Neuronal stem cell (in vitro differentiated cells): ENCODE measurements at regions not wholly inside any gene's neighbourhood (a gene's known extent, or its start where the extent isn't known, plus 50 kb on each side); places are given as distances from the start of the nearest gene placed in this dataset.

ENCODE experiments used
- DNase-seq: peaks from one replicate; pipeline ENCODE4 v3.0.0-alpha.2; 2013; ENCODE audit warnings: low spot score
- H2AFZ ChIP-seq: one replicate; pipeline ENCODE4 v1.6.1; 2013; ENCODE audit warnings: mild to moderate bottlenecking, low read length, inconsistent platforms
- H2AK5ac ChIP-seq: 2 replicates; pipeline ENCODE4 v1.6.1; 2013; ENCODE audit warnings: low read depth, mild to moderate bottlenecking, inconsistent platforms, low read length, moderate library complexity, mixed read lengths
- H2BK120ac ChIP-seq: 2 replicates; pipeline ENCODE4 v1.6.1; 2013; ENCODE audit warnings: low read depth, mild to moderate bottlenecking, inconsistent platforms, low read length, moderate library complexity, mixed read lengths
- H2BK12ac ChIP-seq: one replicate; pipeline ENCODE4 v1.6.1; 2013; ENCODE audit warnings: low read length, inconsistent platforms
- H2BK15ac ChIP-seq: 2 replicates; pipeline ENCODE4 v1.6.1; 2013; ENCODE audit warnings: mild to moderate bottlenecking, low read length, inconsistent platforms, mixed read lengths
- H2BK5ac ChIP-seq: one replicate; pipeline ENCODE4 v1.6.1; 2013; ENCODE audit warnings: inconsistent platforms, mild to moderate bottlenecking, low read length, moderate library complexity
- H3K14ac ChIP-seq: one replicate; pipeline ENCODE4 v1.6.1; 2013; ENCODE audit warnings: low read length, inconsistent platforms
- H3K18ac ChIP-seq: 2 replicates; pipeline ENCODE4 v1.6.1; 2013; ENCODE audit warnings: low read length, inconsistent platforms
- H3K23ac ChIP-seq: 2 replicates; pipeline ENCODE4 v1.6.1; 2013; ENCODE audit warnings: low read depth, mild to moderate bottlenecking, mixed read lengths, low read length, inconsistent platforms; ENCODE audit not compliant: poor library complexity
- H3K27ac ChIP-seq: replicated peaks from 3 replicates; pipeline ENCODE4 v1.5.1; 2013; ENCODE audit warnings: low read length, inconsistent platforms
- H3K27me3 ChIP-seq, 3 experiments: 2 replicates each; pipeline ENCODE4 v1.6.1; 2013; ENCODE audit warnings: low read length in 3 of 3, mild to moderate bottlenecking in 2 of 3, inconsistent platforms in 1 of 3, low read depth in 1 of 3, mixed read lengths in 1 of 3, moderate library complexity in 1 of 3; ENCODE audit not compliant: control insufficient read depth in 3 of 3, insufficient read depth in 3 of 3
- H3K36me3 ChIP-seq, 2 donors: replicated peaks in 1 of 2; 2 replicates each; pipeline ENCODE4 v1.6.1; 2013; ENCODE audit warnings: low read length in 2 of 2; ENCODE audit not compliant: control insufficient read depth in 2 of 2, insufficient read depth in 2 of 2
- H3K4ac ChIP-seq: 2 replicates; pipeline ENCODE4 v1.6.1; 2013; ENCODE audit warnings: inconsistent platforms, mild to moderate bottlenecking, low read length, moderate library complexity
- H3K4me1 ChIP-seq, 2 donors: 1 replicate in 1 of 2; 2 replicates in 1 of 2; pipeline ENCODE4 v1.6.1; 2013; ENCODE audit warnings: low read length in 2 of 2, low read depth in 1 of 2; ENCODE audit not compliant: control insufficient read depth in 2 of 2, insufficient read depth in 1 of 2
- H3K4me2 ChIP-seq: one replicate; pipeline ENCODE4 v1.6.1; 2013; ENCODE audit warnings: mild to moderate bottlenecking, low read length, inconsistent platforms; ENCODE audit not compliant: insufficient read depth, poor library complexity, severe bottlenecking
- H3K4me3 ChIP-seq, 2 donors: 2 replicates each; pipeline ENCODE4 v1.5.1; 2013; ENCODE audit warnings: low read length in 2 of 2, mild to moderate bottlenecking in 2 of 2, inconsistent platforms in 1 of 2, moderate library complexity in 1 of 2
- H3K79me1 ChIP-seq: one replicate; pipeline ENCODE4 v1.6.1; 2013; ENCODE audit warnings: low read depth, mild to moderate bottlenecking, inconsistent platforms, low read length, moderate library complexity
- H3K9ac ChIP-seq: one replicate; pipeline ENCODE4 v1.6.1; 2013; ENCODE audit warnings: mild to moderate bottlenecking, low read depth, low read length, inconsistent platforms; ENCODE audit not compliant: poor library complexity
- H3K9me3 ChIP-seq, 2 donors: replicated peaks in 1 of 2; 2 replicates each; pipeline versions ENCODE3 to v1.6.1; 2013; ENCODE audit warnings: low read length in 2 of 2, mild to moderate bottlenecking in 2 of 2, inconsistent platforms in 1 of 2, low read depth in 1 of 2, mixed read lengths in 1 of 2, moderate library complexity in 1 of 2; ENCODE audit not compliant: control insufficient read depth in 2 of 2, insufficient read depth in 1 of 2
- H4K8ac ChIP-seq: one replicate; pipeline ENCODE4 v1.6.1; 2013; ENCODE audit warnings: low read depth, mild to moderate bottlenecking, inconsistent platforms, low read length, moderate library complexity
- H4K91ac ChIP-seq: one replicate; pipeline ENCODE4 v1.6.1; 2013; ENCODE audit warnings: low read length, low read depth, mild to moderate bottlenecking, inconsistent platforms; ENCODE audit not compliant: poor library complexity
- WGBS, 2 donors: extraction: QIAGEN DNeasy Blood & Tissue Kit; methylation state at CpG; one replicate each; pipeline ENCODE4 v1.1.7; 2013; ENCODE audit warnings: missing lambda C conversion rate in 2 of 2, mixed read lengths in 1 of 2; ENCODE audit not compliant: insufficient read length in 2 of 2, insufficient replicate concordance in 1 of 2; ENCODE audit errors: extremely low coverage in 2 of 2; 5-methylcytosine and 5-hydroxymethylcytosine counted together

- Histone ChIP-seq H3K14ac (no peak overlapping the region), H2BK5ac (no peak overlapping the region), H2BK120ac (no peak overlapping the region)
Measured at GRCh38 chr18:68186039-68186438, 528.9 kb downstream of the TMX3 start.

DNA sequence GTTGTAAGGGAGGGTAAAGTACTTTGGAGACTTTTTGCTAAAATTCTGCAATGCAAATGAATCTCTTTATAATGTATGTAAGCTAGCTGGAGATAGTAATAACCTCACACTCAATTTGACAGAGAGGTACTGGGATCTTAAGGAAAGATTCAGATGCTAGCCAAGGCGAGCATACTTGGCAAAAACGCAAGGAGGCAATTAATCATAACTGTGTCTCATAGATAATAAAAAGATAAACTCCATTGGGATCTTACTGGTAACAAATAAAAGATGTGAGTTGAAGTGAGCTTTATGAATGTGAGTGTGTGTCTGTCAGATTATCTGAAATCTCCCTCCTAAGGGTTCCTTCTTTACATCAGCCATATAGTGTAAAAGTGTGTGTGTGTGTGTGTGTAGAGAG lies 533.0 kb downstream of the TMX3 start:
- Histone ChIP-seq H3K4me3 (no peak overlapping the region), H4K8ac (no peak overlapping the region), H3K36me3 (no peaks in the 10 kb centered on the region), H3K27me3 (no peaks in the 10 kb centered on the region), H2AK5ac (no peak overlapping the region), H3K4me1 (no peaks in the 10 kb centered on the region), H2AFZ (no peak overlapping the region), H3K9me3 (no peaks in the 10 kb centered on the region), H3K23ac (no peak overlapping the region), H4K91ac (no peak overlapping the region), H2BK5ac (no peak overlapping the region), H3K18ac (no peak overlapping the region), H3K14ac (no peak overlapping the region), H2BK15ac (no peak overlapping the region), H2BK120ac (no peak overlapping the region), H2BK12ac (no peak overlapping the region), H3K27ac (no peak overlapping the region), H3K4me2 (no peak overlapping the region), H3K9ac (no peak overlapping the region), H3K79me1 (no peaks in the 10 kb centered on the region), H3K4ac (no peak overlapping the region)
- no peak for DNase-seq
- no CpG with 5 or more reads among the region's 2 CpGs for WGBS, 2 donors

More at GRCh38 chr18:68186039-68186438, 528.9 kb downstream of the TMX3 start:
- H3K27me3 ChIP-seq: no peaks in the 10 kb centered on the region
- no peak overlapping the region for H4K91ac ChIP-seq
- no peaks in the 10 kb centered on the region for H3K9me3 ChIP-seq
- H3K36me3 ChIP-seq: no peaks in the 10 kb centered on the region
- H3K4me2 ChIP-seq: no peak overlapping the region
- no peak overlapping the region for H3K18ac ChIP-seq
- no CpG with 5 or more reads among the region's 5 CpGs for WGBS, 2 donors
- no peak overlapping the region for H2AK5ac ChIP-seq
- no peak overlapping the region for H2BK15ac ChIP-seq
- no peak overlapping the region for H2BK12ac ChIP-seq
- H3K23ac ChIP-seq: no peak overlapping the region
- no peak overlapping the region for H2AFZ ChIP-seq
- no peak overlapping the region for H3K4me3 ChIP-seq
- H3K4ac ChIP-seq: no peak overlapping the region
- no peaks in the 10 kb centered on the region for H3K4me1 ChIP-seq
- H4K8ac ChIP-seq: no peak overlapping the region
- DNase-seq: no peak
- no peak overlapping the region for H3K9ac ChIP-seq
- no peaks in the 10 kb centered on the region for H3K79me1 ChIP-seq
- no peak overlapping the region for H3K27ac ChIP-seq

DNA sequence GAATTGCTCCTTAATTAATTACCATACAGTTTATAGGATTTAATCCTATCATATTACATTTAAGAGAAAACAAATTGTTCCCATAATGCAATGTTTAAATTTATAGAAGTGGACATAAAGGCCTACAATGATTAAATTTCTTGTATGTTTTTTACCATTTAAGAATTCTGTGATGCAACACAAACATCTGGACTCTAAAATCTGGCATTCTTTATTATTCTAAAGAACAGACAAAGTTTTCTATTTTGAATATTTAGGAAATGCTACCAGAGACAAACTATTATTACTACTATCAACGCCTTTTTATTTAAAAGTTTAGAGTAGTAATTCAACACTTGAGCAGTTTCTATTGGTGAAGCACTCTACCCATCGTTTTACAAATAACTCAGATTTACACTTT lies 535.1 kb downstream of the TMX3 start:
- Histone ChIP-seq H3K27me3 (no peaks in the 10 kb centered on the region), H3K18ac (no peak overlapping the region), H4K8ac (no peak overlapping the region), H2BK15ac (no peak overlapping the region), H2BK120ac (no peak overlapping the region), H2AK5ac (no peak overlapping the region), H3K14ac (no peak overlapping the region), H3K36me3 (no peaks in the 10 kb centered on the region), H3K79me1 (no peaks in the 10 kb centered on the region), H3K9me3 (no peaks in the 10 kb centered on the region), H3K4ac (no peak overlapping the region), H4K91ac (no peak overlapping the region), H2AFZ (no peak overlapping the region), H2BK5ac (no peak overlapping the region), H3K27ac (no peak overlapping the region), H3K4me1 (no peaks in the 10 kb centered on the region), H3K23ac (no peak overlapping the region), H3K4me2 (no peak overlapping the region), H3K9ac (no peak overlapping the region), H2BK12ac (no peak overlapping the region), H3K4me3 (no peak overlapping the region)
- no peak for DNase-seq
- no CpG with 5 or more reads among the region's 2 CpGs for WGBS, 2 donors

DNA sequence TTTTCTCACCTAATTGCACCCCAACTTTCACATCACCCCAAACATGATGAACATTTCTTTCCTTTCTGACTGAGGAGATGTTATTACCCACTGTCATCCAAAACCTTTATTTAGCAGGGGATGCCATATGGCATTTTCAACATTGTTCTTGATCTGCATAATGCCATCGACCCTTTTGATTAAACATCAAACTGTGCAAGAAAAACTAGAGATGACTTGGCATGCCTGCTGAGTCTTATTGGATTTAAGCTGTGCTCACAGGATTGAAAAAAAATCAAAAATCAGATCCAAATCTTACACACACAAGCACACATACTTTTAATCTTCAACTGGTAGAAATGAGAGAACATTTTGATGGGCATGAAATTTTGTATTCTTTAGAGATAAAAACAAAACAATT lies 536.0 kb downstream of the TMX3 start:
- H2BK12ac ChIP-seq: no peak overlapping the region
- no peak overlapping the region for H3K14ac ChIP-seq
- no peak overlapping the region for H4K8ac ChIP-seq
- no peaks in the 10 kb centered on the region for H3K9me3 ChIP-seq
- no peaks in the 10 kb centered on the region for H3K4me1 ChIP-seq
- H2AK5ac ChIP-seq: no peak overlapping the region
- H3K36me3 ChIP-seq: no peaks in the 10 kb centered on the region
- H2BK15ac ChIP-seq: no peak overlapping the region
- no peak overlapping the region for H3K4ac ChIP-seq
- no peaks in the 10 kb centered on the region for H3K27me3 ChIP-seq
- H3K79me1 ChIP-seq: no peaks in the 10 kb centered on the region
- no peak overlapping the region for H2BK120ac ChIP-seq
- WGBS, 2 donors: no CpG with 5 or more reads among the region's 1 CpG
- no peak overlapping the region for H3K27ac ChIP-seq
- no peak overlapping the region for H2BK5ac ChIP-seq
- H3K4me3 ChIP-seq: no peak overlapping the region
- H3K23ac ChIP-seq: no peak overlapping the region
- no peak overlapping the region for H3K4me2 ChIP-seq
- H4K91ac ChIP-seq: no peak overlapping the region
- no peak overlapping the region for H3K18ac ChIP-seq
- no peak for DNase-seq
- no peak overlapping the region for H2AFZ ChIP-seq
- H3K9ac ChIP-seq: no peak overlapping the region
